ENCODE measurements at regions not wholly inside any gene's neighbourhood (a gene's known extent, or its start where the extent isn't known, plus 50 kb on each side); places are given as distances from the start of the nearest gene placed in this dataset.

DNA sequence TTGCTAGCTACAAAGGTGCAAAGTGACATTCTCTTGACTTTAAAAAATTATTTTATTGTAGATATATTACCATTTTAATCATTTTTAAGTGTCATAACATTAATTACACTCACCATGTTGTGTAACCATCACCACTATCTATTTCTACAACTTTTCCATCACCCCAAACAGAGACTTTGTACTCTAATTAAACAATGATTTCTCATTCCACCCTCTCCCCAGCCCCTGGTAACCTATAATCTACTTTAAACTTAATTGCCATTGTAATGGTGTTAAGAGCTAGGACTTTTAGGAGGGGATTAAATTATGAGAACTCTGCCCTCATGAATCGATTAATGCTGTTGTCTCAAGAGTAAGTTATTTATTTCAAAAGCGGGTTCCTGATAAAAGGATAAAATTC, 352.9 kb upstream of the SEL1L start:
- TF ChIP-seq, protein P1, sequence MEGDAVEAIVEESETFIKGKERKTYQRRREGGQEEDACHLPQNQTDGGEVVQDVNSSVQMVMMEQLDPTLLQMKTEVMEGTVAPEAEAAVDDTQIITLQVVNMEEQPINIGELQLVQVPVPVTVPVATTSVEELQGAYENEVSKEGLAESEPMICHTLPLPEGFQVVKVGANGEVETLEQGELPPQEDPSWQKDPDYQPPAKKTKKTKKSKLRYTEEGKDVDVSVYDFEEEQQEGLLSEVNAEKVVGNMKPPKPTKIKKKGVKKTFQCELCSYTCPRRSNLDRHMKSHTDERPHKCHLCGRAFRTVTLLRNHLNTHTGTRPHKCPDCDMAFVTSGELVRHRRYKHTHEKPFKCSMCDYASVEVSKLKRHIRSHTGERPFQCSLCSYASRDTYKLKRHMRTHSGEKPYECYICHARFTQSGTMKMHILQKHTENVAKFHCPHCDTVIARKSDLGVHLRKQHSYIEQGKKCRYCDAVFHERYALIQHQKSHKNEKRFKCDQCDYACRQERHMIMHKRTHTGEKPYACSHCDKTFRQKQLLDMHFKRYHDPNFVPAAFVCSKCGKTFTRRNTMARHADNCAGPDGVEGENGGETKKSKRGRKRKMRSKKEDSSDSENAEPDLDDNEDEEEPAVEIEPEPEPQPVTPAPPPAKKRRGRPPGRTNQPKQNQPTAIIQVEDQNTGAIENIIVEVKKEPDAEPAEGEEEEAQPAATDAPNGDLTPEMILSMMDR (conservative IDR thresholded peaks at IDR 0.05; ENCODE audit: low read length): no peak
- TF ChIP-seq EZH2phosphoT487 (IDR thresholded peaks at IDR 0.05; ENCODE audit: borderline replicate concordance, low read depth, low read length): no peak

Measured in OCI-LY7 (cell line).